ENCODE measurements at regions not wholly inside any gene's neighbourhood (a gene's known extent, or its start where the extent isn't known, plus 50 kb on each side); places are given as distances from the start of the nearest gene placed in this dataset.

DNA sequence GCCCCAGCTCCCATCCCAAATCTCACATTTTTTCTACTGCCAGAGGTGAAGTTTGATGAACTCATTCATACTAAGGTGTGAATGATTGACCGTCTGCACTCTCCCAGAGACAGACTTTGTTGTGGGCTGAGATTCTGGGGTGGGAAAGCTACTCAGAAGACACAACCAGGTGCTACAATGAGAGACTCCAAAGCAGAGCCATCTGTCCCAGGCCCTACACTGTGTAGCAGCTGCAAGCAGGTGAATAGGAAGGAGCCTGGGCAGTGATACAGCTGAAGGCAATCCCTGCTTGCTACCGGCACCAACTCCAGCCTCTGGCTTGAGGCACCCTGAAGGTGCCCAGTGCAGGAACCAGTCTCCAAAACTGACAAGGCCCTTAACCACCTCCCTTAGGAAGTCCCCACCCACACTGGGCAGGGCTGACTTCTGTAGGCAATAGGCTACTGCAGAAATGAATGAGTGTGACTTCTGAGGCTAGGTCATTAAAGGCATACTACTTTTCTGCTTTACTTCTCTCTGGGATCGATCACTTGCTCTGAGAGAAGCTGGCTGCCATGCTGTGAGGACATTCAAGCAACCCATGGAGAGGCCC lies 79.7 kb upstream of the RUNX3 start:
- TF ChIP-seq, protein P1, sequence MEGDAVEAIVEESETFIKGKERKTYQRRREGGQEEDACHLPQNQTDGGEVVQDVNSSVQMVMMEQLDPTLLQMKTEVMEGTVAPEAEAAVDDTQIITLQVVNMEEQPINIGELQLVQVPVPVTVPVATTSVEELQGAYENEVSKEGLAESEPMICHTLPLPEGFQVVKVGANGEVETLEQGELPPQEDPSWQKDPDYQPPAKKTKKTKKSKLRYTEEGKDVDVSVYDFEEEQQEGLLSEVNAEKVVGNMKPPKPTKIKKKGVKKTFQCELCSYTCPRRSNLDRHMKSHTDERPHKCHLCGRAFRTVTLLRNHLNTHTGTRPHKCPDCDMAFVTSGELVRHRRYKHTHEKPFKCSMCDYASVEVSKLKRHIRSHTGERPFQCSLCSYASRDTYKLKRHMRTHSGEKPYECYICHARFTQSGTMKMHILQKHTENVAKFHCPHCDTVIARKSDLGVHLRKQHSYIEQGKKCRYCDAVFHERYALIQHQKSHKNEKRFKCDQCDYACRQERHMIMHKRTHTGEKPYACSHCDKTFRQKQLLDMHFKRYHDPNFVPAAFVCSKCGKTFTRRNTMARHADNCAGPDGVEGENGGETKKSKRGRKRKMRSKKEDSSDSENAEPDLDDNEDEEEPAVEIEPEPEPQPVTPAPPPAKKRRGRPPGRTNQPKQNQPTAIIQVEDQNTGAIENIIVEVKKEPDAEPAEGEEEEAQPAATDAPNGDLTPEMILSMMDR (IDR thresholded peaks at IDR 0.05 in 4 of 5, conservative IDR thresholded peaks at IDR 0.05 in 1 of 5) = no peak
- TF ChIP-seq POLR2A (IDR thresholded peaks at IDR 0.05) = no peak
